Muscle of leg (tissue), 3 donors: ENCODE measurements at regions not wholly inside any gene's neighbourhood (a gene's known extent, or its start where the extent isn't known, plus 50 kb on each side); places are given as distances from the start of the nearest gene placed in this dataset.

ENCODE experiments used
- DNase-seq: peaks from one replicate; pipeline ENCODE4 v3.0.0; 2013
- H3K27ac ChIP-seq: one replicate; pipeline ENCODE4 v1.5.1; 2013; ENCODE audit warnings: mild to moderate bottlenecking, low read length, control low read depth
- H3K27me3 ChIP-seq: one replicate; pipeline ENCODE4 v1.6.1; 2013; ENCODE audit warnings: low read length; ENCODE audit not compliant: control insufficient read depth, insufficient read depth
- H3K36me3 ChIP-seq: one replicate; pipeline ENCODE4 v1.6.1; 2013; ENCODE audit warnings: low read length; ENCODE audit not compliant: control insufficient read depth, insufficient read depth
- H3K4me1 ChIP-seq: one replicate; pipeline ENCODE4 v1.6.1; 2013; ENCODE audit warnings: low read length; ENCODE audit not compliant: control insufficient read depth, insufficient read depth
- H3K4me3 ChIP-seq: one replicate; pipeline ENCODE4 v1.5.1; 2013; ENCODE audit warnings: low read length, control low read depth
- H3K9me3 ChIP-seq: replicated peaks from 2 replicates; pipeline ENCODE4 v1.6.1; 2013; ENCODE audit warnings: low read depth, low read length; ENCODE audit not compliant: control insufficient read depth
- WGBS: methylation state at CpG from one replicate; pipeline ENCODE4 v1.1.5; 2013; ENCODE audit warnings: missing lambda C conversion rate; ENCODE audit not compliant: insufficient coverage; 5-methylcytosine and 5-hydroxymethylcytosine counted together

GRCh38 chr1:242872521-242872920 is 348.0 kb upstream of the PLD5 start:
- Histone ChIP-seq H3K9me3 (no peaks in the 10 kb centered on the region), H3K36me3 (no peaks in the 10 kb centered on the region), H3K4me1 (no peaks in the 10 kb centered on the region), H3K27ac (no peak overlapping the region), H3K27me3 (no peaks in the 10 kb centered on the region), H3K4me3 (no peak overlapping the region)
- WGBS = no CpG with 5 or more reads among the region's 5 CpGs
- no peak for DNase-seq

- no peak overlapping the region for H3K4me3 ChIP-seq
- H3K27ac ChIP-seq = no peak overlapping the region
- DNase-seq = no peak
- no CpG with 5 or more reads among the region's 5 CpGs for WGBS
- H3K4me1 ChIP-seq = no peaks in the 10 kb centered on the region
- H3K27me3 ChIP-seq = no peaks in the 10 kb centered on the region
- H3K36me3 ChIP-seq = no peaks in the 10 kb centered on the region
- no peaks in the 10 kb centered on the region for H3K9me3 ChIP-seq
These were observed 347.1 kb upstream of the PLD5 start for GRCh38 chr1:242871471-242872030.

- Histone ChIP-seq H3K4me1 (no peaks in the 10 kb centered on the region), H3K27me3 (no peaks in the 10 kb centered on the region), H3K27ac (no peak overlapping the region), H3K36me3 (no peaks in the 10 kb centered on the region), H3K4me3 (no peak overlapping the region), H3K9me3 (no peaks in the 10 kb centered on the region)
- no peak for DNase-seq
These were observed 346.5 kb upstream of the PLD5 start for GRCh38 chr1:242870966-242871365.

- H3K36me3 ChIP-seq = no peaks in the 10 kb centered on the region
- DNase-seq = no peak
- H3K27me3 ChIP-seq = no peaks in the 10 kb centered on the region
- no peak overlapping the region for H3K27ac ChIP-seq
- H3K4me1 ChIP-seq = no peaks in the 10 kb centered on the region
- no peaks in the 10 kb centered on the region for H3K9me3 ChIP-seq
- WGBS = 63% methylated on average over 1 of the region's 4 CpGs
- no peak overlapping the region for H3K4me3 ChIP-seq
These were observed 331.8 kb upstream of the PLD5 start for GRCh38 chr1:242856289-242856688.

- DNase-seq = no peak
- Histone ChIP-seq H3K27me3 (no peaks in the 10 kb centered on the region), H3K36me3 (no peaks in the 10 kb centered on the region), H3K9me3 (no peaks in the 10 kb centered on the region), H3K4me3 (no peak overlapping the region), H3K27ac (no peak overlapping the region), H3K4me1 (no peaks in the 10 kb centered on the region)
- 94% methylated on average over 2 of the region's 3 CpGs for WGBS
These were observed 330.0 kb upstream of the PLD5 start for GRCh38 chr1:242854466-242854865.

GRCh38 chr1:242847390-242847993 is 323.0 kb upstream of the PLD5 start:
- Histone ChIP-seq H3K4me1 (no peaks in the 10 kb centered on the region), H3K9me3 (no peaks in the 10 kb centered on the region), H3K27ac (no peak overlapping the region), H3K36me3 (no peaks in the 10 kb centered on the region), H3K27me3 (no peaks in the 10 kb centered on the region), H3K4me3 (no peak overlapping the region)
- WGBS = no CpG with 5 or more reads among the region's 3 CpGs
- peak; percentile 32 for DNase-seq

GRCh38 chr1:242842094-242842493 is 317.6 kb upstream of the PLD5 start:
- H3K27me3 ChIP-seq = no peaks in the 10 kb centered on the region
- no peaks in the 10 kb centered on the region for H3K36me3 ChIP-seq
- no peak for DNase-seq
- H3K27ac ChIP-seq = no peak overlapping the region
- H3K4me3 ChIP-seq = no peak overlapping the region
- no peaks in the 10 kb centered on the region for H3K4me1 ChIP-seq
- no CpG with 5 or more reads among the region's 1 CpG for WGBS
- no peaks in the 10 kb centered on the region for H3K9me3 ChIP-seq

GRCh38 chr1:242839101-242839500 is 314.6 kb upstream of the PLD5 start:
- DNase-seq = no peak
- H3K9me3 ChIP-seq = no peaks in the 10 kb centered on the region
- H3K27me3 ChIP-seq = no peaks in the 10 kb centered on the region
- H3K4me1 ChIP-seq = no peaks in the 10 kb centered on the region
- H3K27ac ChIP-seq = no peak overlapping the region
- H3K36me3 ChIP-seq = no peaks in the 10 kb centered on the region
- no peak overlapping the region for H3K4me3 ChIP-seq
- 85% methylated on average over 9 of the region's 12 CpGs for WGBS

GRCh38 chr1:242836423-242836822 is 311.9 kb upstream of the PLD5 start:
- Histone ChIP-seq H3K36me3 (no peaks in the 10 kb centered on the region), H3K9me3 (no peaks in the 10 kb centered on the region), H3K27me3 (no peaks in the 10 kb centered on the region), H3K4me1 (no peaks in the 10 kb centered on the region), H3K27ac (no peak overlapping the region), H3K4me3 (no peak overlapping the region)
- WGBS = 0% methylated on average over 2 of the region's 4 CpGs
- no peak for DNase-seq

- H3K27ac ChIP-seq = no peak overlapping the region
- H3K4me3 ChIP-seq = no peak overlapping the region
- H3K9me3 ChIP-seq = no peaks in the 10 kb centered on the region
- DNase-seq = no peak
- H3K27me3 ChIP-seq = no peaks in the 10 kb centered on the region
- no peaks in the 10 kb centered on the region for H3K4me1 ChIP-seq
- WGBS = 45% methylated on average over 2 of the region's 4 CpGs
- no peaks in the 10 kb centered on the region for H3K36me3 ChIP-seq
These were observed 304.3 kb upstream of the PLD5 start for GRCh38 chr1:242828828-242829227.

GRCh38 chr1:242828199-242828598 is 303.7 kb upstream of the PLD5 start:
- DNase-seq = no peak
- Histone ChIP-seq H3K36me3 (no peaks in the 10 kb centered on the region), H3K4me3 (no peak overlapping the region), H3K27ac (no peak overlapping the region), H3K9me3 (no peaks in the 10 kb centered on the region), H3K27me3 (no peaks in the 10 kb centered on the region), H3K4me1 (no peaks in the 10 kb centered on the region)
- WGBS = 85% methylated on average over 7 of the region's 7 CpGs
